Neural progenitor cell (in vitro differentiated cells): ENCODE measurements at regions not wholly inside any gene's neighbourhood (a gene's known extent, or its start where the extent isn't known, plus 50 kb on each side); places are given as distances from the start of the nearest gene placed in this dataset.

ENCODE experiments used
- EZH2 ChIP-seq: fragments of 200-600 bp; sonication (generic); IDR thresholded peaks from 2 replicates; pipeline ENCODE4 v1.6.1; 2017; ENCODE audit warnings: antibody characterized with exemption, mild to moderate bottlenecking, moderate library complexity
- EZH2phosphoT487 ChIP-seq: fragments of 200-600 bp; sonication (generic); IDR thresholded peaks from 2 replicates; pipeline ENCODE4 v1.6.1; 2017; ENCODE audit warnings: antibody characterized with exemption
- TF ChIP-seq, protein P1 (sequence below): fragments of 200-600 bp; sonication (generic); IDR thresholded peaks from 2 replicates; pipeline ENCODE4 v1.5.1; 2017; ENCODE audit warnings: antibody characterized with exemption, mild to moderate bottlenecking

DNA sequence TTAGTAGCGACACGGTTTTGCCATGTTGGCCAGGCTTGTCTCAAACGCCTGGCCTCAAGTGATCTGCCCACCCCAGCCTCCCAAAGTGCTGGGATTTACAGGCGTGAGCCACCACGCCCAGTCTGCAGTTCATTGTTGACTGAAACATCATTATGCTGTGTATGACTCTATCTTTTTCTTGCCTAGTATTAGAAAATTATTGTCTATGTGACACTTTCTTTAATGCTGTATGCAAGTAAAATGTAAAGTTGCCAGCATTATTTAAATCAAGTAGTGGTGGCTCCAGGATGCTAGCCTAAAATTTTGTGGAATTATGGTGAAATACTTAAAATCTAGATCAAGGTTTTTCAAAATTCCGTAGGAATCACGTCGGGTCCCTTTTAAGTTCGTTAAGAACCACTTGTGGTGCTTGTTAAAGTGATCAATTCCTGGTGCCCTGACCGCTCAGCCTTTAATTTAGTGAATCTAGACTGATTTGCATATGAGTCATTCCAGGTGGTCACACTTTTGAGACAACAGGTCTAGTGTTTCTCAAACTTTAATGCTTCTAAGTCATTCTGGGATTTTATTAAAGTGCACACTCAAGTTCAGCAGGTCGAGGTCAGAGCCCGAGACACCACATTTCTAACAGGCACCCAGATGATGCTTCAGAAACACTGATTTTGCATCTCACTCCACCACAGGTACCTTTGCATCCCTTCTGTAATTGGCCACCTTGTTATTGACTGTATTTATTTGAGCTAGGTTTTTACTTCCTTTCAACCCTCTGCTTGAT lies 132.6 kb upstream of the MTHFD1L start:
- TF ChIP-seq, protein P1, sequence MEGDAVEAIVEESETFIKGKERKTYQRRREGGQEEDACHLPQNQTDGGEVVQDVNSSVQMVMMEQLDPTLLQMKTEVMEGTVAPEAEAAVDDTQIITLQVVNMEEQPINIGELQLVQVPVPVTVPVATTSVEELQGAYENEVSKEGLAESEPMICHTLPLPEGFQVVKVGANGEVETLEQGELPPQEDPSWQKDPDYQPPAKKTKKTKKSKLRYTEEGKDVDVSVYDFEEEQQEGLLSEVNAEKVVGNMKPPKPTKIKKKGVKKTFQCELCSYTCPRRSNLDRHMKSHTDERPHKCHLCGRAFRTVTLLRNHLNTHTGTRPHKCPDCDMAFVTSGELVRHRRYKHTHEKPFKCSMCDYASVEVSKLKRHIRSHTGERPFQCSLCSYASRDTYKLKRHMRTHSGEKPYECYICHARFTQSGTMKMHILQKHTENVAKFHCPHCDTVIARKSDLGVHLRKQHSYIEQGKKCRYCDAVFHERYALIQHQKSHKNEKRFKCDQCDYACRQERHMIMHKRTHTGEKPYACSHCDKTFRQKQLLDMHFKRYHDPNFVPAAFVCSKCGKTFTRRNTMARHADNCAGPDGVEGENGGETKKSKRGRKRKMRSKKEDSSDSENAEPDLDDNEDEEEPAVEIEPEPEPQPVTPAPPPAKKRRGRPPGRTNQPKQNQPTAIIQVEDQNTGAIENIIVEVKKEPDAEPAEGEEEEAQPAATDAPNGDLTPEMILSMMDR = no peak
- TF ChIP-seq EZH2 (no peak), EZH2phosphoT487 (no peak)
